HT-29 (cell line): ENCODE measurements at regions not wholly inside any gene's neighbourhood (a gene's known extent, or its start where the extent isn't known, plus 50 kb on each side); places are given as distances from the start of the nearest gene placed in this dataset.

Experiments
- DNase-seq: peaks from one replicate; pipeline ENCODE4 v3.0.0-alpha.2; 2015; ENCODE audit warnings: low spot score

GRCh38 chr3:117510396-117510795 lies 800.8 kb downstream of the TUSC7 start:
- no peak for DNase-seq

GRCh38 chr3:117512975-117513374 lies 803.4 kb downstream of the TUSC7 start:
- no peak for DNase-seq

- DNase-seq, result no peak
Observed at GRCh38 chr3:117515309-117515708, 805.7 kb downstream of the TUSC7 start.

GRCh38 chr3:117518364-117518763 lies 808.8 kb downstream of the TUSC7 start:
- DNase-seq, result no peak

- DNase-seq, result no peak
Observed at GRCh38 chr3:117519776-117520175, 810.2 kb downstream of the TUSC7 start.

- no peak for DNase-seq
Observed at GRCh38 chr3:117520582-117520981, 811.0 kb downstream of the TUSC7 start.

GRCh38 chr3:117523418-117523817 lies 813.8 kb downstream of the TUSC7 start:
- DNase-seq, result no peak

- DNase-seq, result no peak
Observed at GRCh38 chr3:117524890-117525289, 815.3 kb downstream of the TUSC7 start.

- peak; percentile 41 for DNase-seq
Observed at GRCh38 chr3:117526470-117527079, 817.0 kb downstream of the TUSC7 start.

GRCh38 chr3:117527346-117527745 lies 817.8 kb downstream of the TUSC7 start:
- DNase-seq, result no peak

- no peak for DNase-seq
Observed at GRCh38 chr3:117528688-117529087, 819.1 kb downstream of the TUSC7 start.

- no peak for DNase-seq
Observed at GRCh38 chr3:117531078-117531767, 821.6 kb downstream of the TUSC7 start.

GRCh38 chr3:117532268-117532667 lies 822.7 kb downstream of the TUSC7 start:
- DNase-seq, result no peak

- no peak for DNase-seq
Observed at GRCh38 chr3:117534138-117534537, 824.6 kb downstream of the TUSC7 start.

GRCh38 chr3:117536006-117536405 lies 826.4 kb downstream of the TUSC7 start:
- DNase-seq, result no peak

- no peak for DNase-seq
Observed at GRCh38 chr3:117537949-117538348, 828.4 kb downstream of the TUSC7 start.

GRCh38 chr3:117539729-117540128 lies 830.1 kb downstream of the TUSC7 start:
- DNase-seq, result no peak

GRCh38 chr3:117540597-117540996 lies 831.0 kb downstream of the TUSC7 start:
- DNase-seq, result no peak

- DNase-seq, result no peak
Observed at GRCh38 chr3:117541721-117542120, 832.1 kb downstream of the TUSC7 start.

- no peak for DNase-seq
Observed at GRCh38 chr3:117543521-117543920, 833.9 kb downstream of the TUSC7 start.

GRCh38 chr3:117545484-117545883 lies 835.9 kb downstream of the TUSC7 start:
- DNase-seq, result no peak

- no peak for DNase-seq
Observed at GRCh38 chr3:117547956-117548550, 838.5 kb downstream of the TUSC7 start.

GRCh38 chr3:117548600-117548999 lies 839.0 kb downstream of the TUSC7 start:
- DNase-seq, result no peak
